DOHH2 (cell line): ENCODE measurements at regions not wholly inside any gene's neighbourhood (a gene's known extent, or its start where the extent isn't known, plus 50 kb on each side); places are given as distances from the start of the nearest gene placed in this dataset.

Experiments used
- EZH2phosphoT487 ChIP-seq: fragments of 200-600 bp; sonication (generic); IDR thresholded peaks from 2 replicates; pipeline ENCODE4 v1.6.1; 2017; ENCODE audit warnings: borderline replicate concordance, mild to moderate bottlenecking, antibody characterized with exemption, low read length, moderate library complexity, mixed read lengths
- TF ChIP-seq, protein P1 (sequence below): fragments of 200-600 bp; sonication (generic); IDR thresholded peaks from one replicate; pipeline ENCODE4 v1.5.1; 2014; ENCODE audit warnings: antibody characterized with exemption, mild to moderate bottlenecking, low read depth, low read length; ENCODE audit not compliant: poor library complexity, severe bottlenecking

DNA sequence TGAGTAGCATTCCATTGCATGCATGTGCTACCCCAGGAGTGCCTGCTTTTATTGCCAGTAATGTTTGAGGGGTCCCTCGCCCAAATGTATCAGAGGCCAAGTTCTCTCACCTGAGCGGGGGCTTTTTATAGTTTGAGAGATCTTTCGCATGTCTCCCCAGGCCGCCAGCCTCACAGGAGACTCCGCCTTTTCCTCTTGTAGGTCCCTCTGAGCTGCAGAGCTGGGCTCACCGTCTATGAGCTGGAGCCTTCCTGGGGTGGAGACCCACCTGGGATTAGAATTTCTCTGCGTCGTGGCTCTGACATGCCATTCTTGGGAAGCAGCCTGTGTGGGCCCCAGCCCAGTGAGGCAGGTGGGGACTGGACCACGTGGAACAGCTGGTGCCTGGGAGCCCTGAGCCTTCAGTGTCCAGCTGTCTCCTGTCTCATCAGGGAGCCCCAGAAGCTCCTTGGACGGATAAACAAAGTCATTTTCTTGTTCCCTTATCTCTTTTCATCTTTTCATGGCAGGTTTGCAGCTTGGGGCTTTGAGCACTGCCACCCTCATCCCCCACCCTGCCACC lies 261.7 kb upstream of the CRY1 start:
- TF ChIP-seq, protein P1, sequence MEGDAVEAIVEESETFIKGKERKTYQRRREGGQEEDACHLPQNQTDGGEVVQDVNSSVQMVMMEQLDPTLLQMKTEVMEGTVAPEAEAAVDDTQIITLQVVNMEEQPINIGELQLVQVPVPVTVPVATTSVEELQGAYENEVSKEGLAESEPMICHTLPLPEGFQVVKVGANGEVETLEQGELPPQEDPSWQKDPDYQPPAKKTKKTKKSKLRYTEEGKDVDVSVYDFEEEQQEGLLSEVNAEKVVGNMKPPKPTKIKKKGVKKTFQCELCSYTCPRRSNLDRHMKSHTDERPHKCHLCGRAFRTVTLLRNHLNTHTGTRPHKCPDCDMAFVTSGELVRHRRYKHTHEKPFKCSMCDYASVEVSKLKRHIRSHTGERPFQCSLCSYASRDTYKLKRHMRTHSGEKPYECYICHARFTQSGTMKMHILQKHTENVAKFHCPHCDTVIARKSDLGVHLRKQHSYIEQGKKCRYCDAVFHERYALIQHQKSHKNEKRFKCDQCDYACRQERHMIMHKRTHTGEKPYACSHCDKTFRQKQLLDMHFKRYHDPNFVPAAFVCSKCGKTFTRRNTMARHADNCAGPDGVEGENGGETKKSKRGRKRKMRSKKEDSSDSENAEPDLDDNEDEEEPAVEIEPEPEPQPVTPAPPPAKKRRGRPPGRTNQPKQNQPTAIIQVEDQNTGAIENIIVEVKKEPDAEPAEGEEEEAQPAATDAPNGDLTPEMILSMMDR, result no peak
- no peak for TF ChIP-seq EZH2phosphoT487
